SK-N-SH (cell line): ENCODE measurements at regions not wholly inside any gene's neighbourhood (a gene's known extent, or its start where the extent isn't known, plus 50 kb on each side); places are given as distances from the start of the nearest gene placed in this dataset.

Source experiments
- EP300 ChIP-seq, 2 experiments: IDR thresholded peaks; 2 replicates each; pipeline versions ENCODE4 v1.4.0 to v1.6.1; 2012; ENCODE audit warnings: borderline replicate concordance in 1 of 2, low read depth in 1 of 2, low read length in 1 of 2
- JUND ChIP-seq: IDR thresholded peaks from 2 replicates; pipeline ENCODE4 v1.4.0; 2012
- RFX5 ChIP-seq: IDR thresholded peaks from 2 replicates; pipeline ENCODE4 v1.6.1; 2012; ENCODE audit warnings: mild to moderate bottlenecking, improper control_type of control experiment, low read length
- USF1 ChIP-seq: IDR thresholded peaks from 2 replicates; pipeline ENCODE4 v1.4.0; 2012; ENCODE audit warnings: low read depth, borderline replicate concordance
- TF ChIP-seq, protein P1 (sequence below): fragments of 200-600 bp; sonication (generic); IDR thresholded peaks from 2 replicates; pipeline ENCODE4 v1.6.1; 2017; ENCODE audit warnings: antibody characterized with exemption, mild to moderate bottlenecking, moderate library complexity
- TF ChIP-seq, protein P2 (sequence below): IDR thresholded peaks from 2 replicates; pipeline ENCODE4 v1.4.0; 2012; ENCODE audit warnings: low read depth, borderline replicate concordance

- TF ChIP-seq, protein P1, sequence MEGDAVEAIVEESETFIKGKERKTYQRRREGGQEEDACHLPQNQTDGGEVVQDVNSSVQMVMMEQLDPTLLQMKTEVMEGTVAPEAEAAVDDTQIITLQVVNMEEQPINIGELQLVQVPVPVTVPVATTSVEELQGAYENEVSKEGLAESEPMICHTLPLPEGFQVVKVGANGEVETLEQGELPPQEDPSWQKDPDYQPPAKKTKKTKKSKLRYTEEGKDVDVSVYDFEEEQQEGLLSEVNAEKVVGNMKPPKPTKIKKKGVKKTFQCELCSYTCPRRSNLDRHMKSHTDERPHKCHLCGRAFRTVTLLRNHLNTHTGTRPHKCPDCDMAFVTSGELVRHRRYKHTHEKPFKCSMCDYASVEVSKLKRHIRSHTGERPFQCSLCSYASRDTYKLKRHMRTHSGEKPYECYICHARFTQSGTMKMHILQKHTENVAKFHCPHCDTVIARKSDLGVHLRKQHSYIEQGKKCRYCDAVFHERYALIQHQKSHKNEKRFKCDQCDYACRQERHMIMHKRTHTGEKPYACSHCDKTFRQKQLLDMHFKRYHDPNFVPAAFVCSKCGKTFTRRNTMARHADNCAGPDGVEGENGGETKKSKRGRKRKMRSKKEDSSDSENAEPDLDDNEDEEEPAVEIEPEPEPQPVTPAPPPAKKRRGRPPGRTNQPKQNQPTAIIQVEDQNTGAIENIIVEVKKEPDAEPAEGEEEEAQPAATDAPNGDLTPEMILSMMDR, result no peak
- TF ChIP-seq EP300 (IDR thresholded peaks at IDR 0.05; ENCODE audit: borderline replicate concordance in 1 of 2, low read depth in 1 of 2, low read length in 1 of 2), result no peak
- no peak for TF ChIP-seq USF1
- no peak for TF ChIP-seq JUND
- TF ChIP-seq, protein P2, sequence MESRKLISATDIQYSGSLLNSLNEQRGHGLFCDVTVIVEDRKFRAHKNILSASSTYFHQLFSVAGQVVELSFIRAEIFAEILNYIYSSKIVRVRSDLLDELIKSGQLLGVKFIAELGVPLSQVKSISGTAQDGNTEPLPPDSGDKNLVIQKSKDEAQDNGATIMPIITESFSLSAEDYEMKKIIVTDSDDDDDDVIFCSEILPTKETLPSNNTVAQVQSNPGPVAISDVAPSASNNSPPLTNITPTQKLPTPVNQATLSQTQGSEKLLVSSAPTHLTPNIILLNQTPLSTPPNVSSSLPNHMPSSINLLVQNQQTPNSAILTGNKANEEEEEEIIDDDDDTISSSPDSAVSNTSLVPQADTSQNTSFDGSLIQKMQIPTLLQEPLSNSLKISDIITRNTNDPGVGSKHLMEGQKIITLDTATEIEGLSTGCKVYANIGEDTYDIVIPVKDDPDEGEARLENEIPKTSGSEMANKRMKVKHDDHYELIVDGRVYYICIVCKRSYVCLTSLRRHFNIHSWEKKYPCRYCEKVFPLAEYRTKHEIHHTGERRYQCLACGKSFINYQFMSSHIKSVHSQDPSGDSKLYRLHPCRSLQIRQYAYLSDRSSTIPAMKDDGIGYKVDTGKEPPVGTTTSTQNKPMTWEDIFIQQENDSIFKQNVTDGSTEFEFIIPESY, result no peak
- no peak for TF ChIP-seq RFX5
These were observed 262.0 kb upstream of the KCNH8 start for GRCh38 chr3:18886331-18886730.
